GM12878 (cell line): ENCODE measurements at regions not wholly inside any gene's neighbourhood (a gene's known extent, or its start where the extent isn't known, plus 50 kb on each side); places are given as distances from the start of the nearest gene placed in this dataset.

Source experiments
- CBFB ChIP-seq: IDR thresholded peaks from 2 replicates; pipeline ENCODE4 v1.6.1; 2016; ENCODE audit warnings: antibody characterized with exemption, low read depth
- CEBPB ChIP-seq, 2 experiments: fragments of 150-350 bp in 1 of 2; IDR thresholded peaks; 2 replicates each; pipeline ENCODE4 v1.6.1; 2012 to 2014; ENCODE audit warnings: low read depth in 2 of 2, low read length in 2 of 2, borderline replicate concordance in 1 of 2, inconsistent platforms in 1 of 2
- CREM ChIP-seq: IDR thresholded peaks from 2 replicates; pipeline ENCODE4 v1.6.1; 2014; ENCODE audit warnings: antibody characterized with exemption, low read depth
- CTCF ChIP-seq, 3 experiments: IDR thresholded peaks in 2 of 3; conservative IDR thresholded peaks in 1 of 3; 2 replicates each; pipeline ENCODE4 v1.5.1; 2011; ENCODE audit warnings: low read depth in 3 of 3, low read length in 3 of 3, mild to moderate bottlenecking in 3 of 3, control low read depth in 2 of 3, moderate library complexity in 2 of 3, inconsistent platforms in 1 of 3, mixed read lengths in 1 of 3; ENCODE audit not compliant: control insufficient read depth in 2 of 3, insufficient read depth in 1 of 3; ENCODE audit errors: extremely low read depth in 1 of 3
- FOXK2 ChIP-seq: fragments of 450-650 bp; IDR thresholded peaks from 2 replicates; pipeline ENCODE4 v1.6.1; 2017; ENCODE audit warnings: mild to moderate bottlenecking, moderate library complexity
- POLR2A ChIP-seq: IDR thresholded peaks from 2 replicates; pipeline ENCODE4 v1.6.1; 2011; ENCODE audit warnings: low read depth, mild to moderate bottlenecking, low read length
- POLR2AphosphoS2 ChIP-seq: IDR thresholded peaks from 2 replicates; pipeline ENCODE4 v1.6.1; 2011; ENCODE audit warnings: low read depth, mild to moderate bottlenecking, low read length, improper control_type of control experiment, moderate library complexity
- POLR2AphosphoS5 ChIP-seq: IDR thresholded peaks from 2 replicates; pipeline ENCODE4 v1.6.1; 2011; ENCODE audit warnings: mild to moderate bottlenecking, low read length, inconsistent platforms
- RAD21 ChIP-seq: IDR thresholded peaks from 2 replicates; pipeline ENCODE4 v1.6.1; 2011; ENCODE audit warnings: mild to moderate bottlenecking, low read depth, low read length, moderate library complexity; ENCODE audit not compliant: insufficient read depth
- SRF ChIP-seq, 2 experiments: IDR thresholded peaks; 2 replicates each; pipeline ENCODE4 v1.6.1; 2011; ENCODE audit warnings: low read depth in 2 of 2, low read length in 2 of 2, mild to moderate bottlenecking in 1 of 2, moderate library complexity in 1 of 2
- USF1 ChIP-seq: IDR thresholded peaks from 2 replicates; pipeline ENCODE4 v1.6.1; 2011; ENCODE audit warnings: borderline replicate concordance, low read depth, mild to moderate bottlenecking, moderate library complexity, mixed read lengths, low read length; ENCODE audit not compliant: insufficient read depth; ENCODE audit errors: extremely low read length

DNA sequence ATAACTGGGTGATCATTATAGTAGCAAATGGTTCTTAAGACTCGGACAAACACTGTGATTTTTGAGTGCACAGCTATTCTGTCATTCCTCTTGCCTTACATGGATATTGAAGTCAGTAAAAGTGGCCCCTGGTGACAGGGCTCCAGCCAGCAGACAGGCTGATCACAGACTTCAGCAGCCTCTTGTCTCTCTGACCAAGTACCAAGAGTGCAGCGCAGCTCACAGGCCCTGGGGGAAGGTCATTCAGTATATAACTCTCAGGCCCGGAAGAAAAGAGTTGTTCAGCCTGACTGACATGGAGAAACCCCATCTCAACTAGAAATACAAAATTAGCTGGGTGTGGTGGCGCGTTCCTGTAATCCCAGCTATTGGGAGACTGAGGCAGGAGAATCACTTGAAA lies 202.6 kb downstream of the HRH4 start:
- TF ChIP-seq SRF (IDR thresholded peaks at IDR 0.05; ENCODE audit: low read depth in 2 of 2, low read length in 2 of 2) (no peak), CEBPB (IDR thresholded peaks at IDR 0.05; ENCODE audit: borderline replicate concordance in 1 of 2, low read depth in 2 of 2, low read length in 2 of 2) (no peak), CTCF (IDR thresholded peaks at IDR 0.05 in 2 of 3, conservative IDR thresholded peaks at IDR 0.05 in 1 of 3; ENCODE audit: control insufficient read depth in 2 of 3, extremely low read depth in 1 of 3, insufficient read depth in 1 of 3, low read depth in 3 of 3, low read length in 3 of 3) (no peak), POLR2A (no peak), CBFB (no peak), POLR2AphosphoS5 (no peak), CREM (no peak), POLR2AphosphoS2 (no peak), FOXK2 (no peak), RAD21 (no peak), USF1 (no peak)
